PC-9 (cell line): ENCODE measurements at regions not wholly inside any gene's neighbourhood (a gene's known extent, or its start where the extent isn't known, plus 50 kb on each side); places are given as distances from the start of the nearest gene placed in this dataset.

Experiments
- BruUV-seq: library from RNA; stranded (reverse); fragments of 400-500 nt; replicated peaks from 2 replicates; lab custom pipeline; 2021; lab: Mats Ljungman, UMichigan
- CTCF ChIA-PET: fragments of 300-600 bp; sonication (Branson Sonifier 250); formaldehyde crosslinking; loops from one replicate; lab custom pipeline; 2022; ENCODE audit warnings: antibody characterized with exemption; lab: Charles Lee
- POLR2A ChIA-PET: fragments of 300-600 bp; sonication (Branson Sonifier 250); formaldehyde crosslinking; loops from one replicate; lab custom pipeline; 2022; ENCODE audit warnings: antibody characterized with exemption; ENCODE audit not compliant: unreplicated experiment; lab: Charles Lee
- DNase-seq, 2 experiments: peaks; one replicate each; pipeline versions ENCODE4 v3.0.0 to v3.0.0-alpha.2; 2015 to 2022; ENCODE audit warnings: mixed read lengths in 1 of 2
- H2AFZ ChIP-seq: fragments of 200-600 bp; sonication (generic); 2 replicates; pipeline ENCODE4 v1.8.1; 2017; ENCODE audit warnings: antibody characterized with exemption
- H3F3A ChIP-seq: fragments of 200-600 bp; sonication (generic); 2 replicates; pipeline ENCODE4 v1.8.1; 2017; ENCODE audit warnings: antibody characterized with exemption, mild to moderate bottlenecking, low read depth; ENCODE audit not compliant: insufficient read depth
- H3K27ac ChIP-seq: fragments of 200-600 bp; sonication (generic); 2 replicates; pipeline ENCODE4 v1.6.1; 2016; ENCODE audit warnings: mixed run types
- H3K27me3 ChIP-seq: fragments of 200-600 bp; sonication (generic); 2 replicates; pipeline ENCODE4 v1.6.1; 2016; ENCODE audit warnings: low read depth, mixed run types; ENCODE audit not compliant: insufficient read depth
- H3K36me3 ChIP-seq: fragments of 200-600 bp; sonication (generic); 2 replicates; pipeline ENCODE4 v1.6.1; 2016; ENCODE audit warnings: low read depth, mixed run types
- H3K4me1 ChIP-seq: fragments of 200-600 bp; sonication (generic); replicated peaks from 2 replicates; pipeline ENCODE4 v1.6.1; 2016; ENCODE audit warnings: mixed run types; ENCODE audit not compliant: insufficient read depth
- H3K4me2 ChIP-seq: fragments of 200-600 bp; sonication (generic); 2 replicates; pipeline ENCODE4 v1.6.1; 2017; ENCODE audit warnings: mixed run types
- H3K4me3 ChIP-seq: fragments of 200-600 bp; sonication (generic); 2 replicates; pipeline ENCODE4 v1.6.1; 2016; ENCODE audit warnings: mixed run types
- H3K79me2 ChIP-seq: fragments of 200-600 bp; sonication (generic); 2 replicates; pipeline ENCODE4 v1.6.1; 2017; ENCODE audit warnings: low read depth, mixed run types
- H3K9me2 ChIP-seq: fragments of 200-600 bp; sonication (generic); 2 replicates; pipeline ENCODE4 v1.8.1; 2017; ENCODE audit warnings: mild to moderate bottlenecking; ENCODE audit not compliant: insufficient read depth
- H3K9me3 ChIP-seq: fragments of 200-600 bp; sonication (generic); 2 replicates; pipeline ENCODE4 v1.8.1; 2016; ENCODE audit warnings: low read depth; ENCODE audit not compliant: insufficient read depth
- H4K20me1 ChIP-seq: fragments of 200-600 bp; sonication (generic); 2 replicates; pipeline ENCODE4 v1.8.1; 2017; ENCODE audit not compliant: insufficient read depth
- CTCF ChIP-seq: fragments of 200-600 bp; sonication (generic); conservative IDR thresholded peaks from 2 replicates; pipeline ENCODE4 v1.6.1; 2017; ENCODE audit warnings: mixed run types, antibody characterized with exemption, mild to moderate bottlenecking, moderate library complexity
- EZH2 ChIP-seq: fragments of 200-600 bp; sonication (generic); IDR thresholded peaks from 2 replicates; pipeline ENCODE4 v1.8.0; 2017; ENCODE audit warnings: antibody characterized with exemption, low read depth
- intact Hi-C: fragments of 100-400 bp; cut with micrococcal nuclease; formaldehyde crosslinking; loops from one replicate; pipeline ENCODE4 v1.10.0; 2022; ENCODE audit not compliant: unreplicated experiment

- Histone ChIP-seq H3K27me3 (peaks cover 9% of the 10 kb centered on the region; the same call in 1 of the 2 replicates), H3K4me2 (no peak overlapping the region), H3K9me2 (no peaks in the 10 kb centered on the region; the same call in 1 of the 2 replicates), H3K4me1 (no peaks in the 10 kb centered on the region), H3K4me3 (no peak overlapping the region), H3K9me3 (no peaks in the 10 kb centered on the region), H3K79me2 (no peaks in the 10 kb centered on the region), H2AFZ (no peak overlapping the region), H3K36me3 (no peaks in the 10 kb centered on the region), H3K27ac (no peak overlapping the region), H3F3A (no peaks in the 10 kb centered on the region), H4K20me1 (no peaks in the 10 kb centered on the region)
- ChIA-PET POLR2A (no interaction called here), CTCF (no interaction called here)
- TF ChIP-seq EZH2 (no peak), CTCF (no peak)
- DNase-seq, result no peak
- intact Hi-C loops, result no loop called here
- no TSS peak for BruUV-seq
Measured at GRCh38 chr14:66247662-66248193, 238.4 kb upstream of the CCDC196 start.

GRCh38 chr14:66248256-66248655 is 237.9 kb upstream of the CCDC196 start:
- Histone ChIP-seq H3K27me3 (peaks cover 9% of the 10 kb centered on the region; the same call in 1 of the 2 replicates), H4K20me1 (no peaks in the 10 kb centered on the region), H2AFZ (no peak overlapping the region), H3K4me2 (no peak overlapping the region), H3F3A (no peaks in the 10 kb centered on the region), H3K9me2 (no peaks in the 10 kb centered on the region; the same call in 1 of the 2 replicates), H3K9me3 (no peaks in the 10 kb centered on the region), H3K36me3 (no peaks in the 10 kb centered on the region), H3K79me2 (no peaks in the 10 kb centered on the region), H3K4me1 (no peaks in the 10 kb centered on the region), H3K4me3 (no peak overlapping the region), H3K27ac (no peak overlapping the region)
- ChIA-PET POLR2A (no interaction called here), CTCF (no interaction called here)
- BruUV-seq, result no TSS peak
- intact Hi-C loops, result no loop called here
- no peak for DNase-seq
- TF ChIP-seq EZH2 (no peak), CTCF (no peak)

GRCh38 chr14:66249544-66249943 is 236.6 kb upstream of the CCDC196 start:
- no peak overlapping the region for H2AFZ ChIP-seq
- no TSS peak for BruUV-seq
- CTCF ChIA-PET, result no interaction called here

More at GRCh38 chr14:66249544-66249943, 236.6 kb upstream of the CCDC196 start:
- Histone ChIP-seq H3K9me2 (no peaks in the 10 kb centered on the region; the same call in 1 of the 2 replicates), H3K36me3 (no peaks in the 10 kb centered on the region), H3K79me2 (no peaks in the 10 kb centered on the region), H3K4me2 (no peak overlapping the region), H4K20me1 (no peaks in the 10 kb centered on the region), H3K4me3 (no peak overlapping the region), H3K27ac (no peak overlapping the region), H3K4me1 (no peaks in the 10 kb centered on the region), H3K27me3 (peaks cover 13% of the 10 kb centered on the region; the same call in 1 of the 2 replicates), H3K9me3 (no peaks in the 10 kb centered on the region), H3F3A (no peaks in the 10 kb centered on the region)
- POLR2A ChIA-PET, result no interaction called here
- intact Hi-C loops, result no loop called here
- peak in 1 of 2 experiments; percentile 19 for DNase-seq
- TF ChIP-seq EZH2 (no peak), CTCF (no peak)
